ENCODE measurements at regions not wholly inside any gene's neighbourhood (a gene's known extent, or its start where the extent isn't known, plus 50 kb on each side); places are given as distances from the start of the nearest gene placed in this dataset.

GRCh38 chr9:115799734-115800133 is 353.9 kb upstream of the PAPPA start:
- Histone ChIP-seq H3K4me1 (no peaks in the 10 kb centered on the region), H3K27me3 (no peaks in the 10 kb centered on the region)

GRCh38 chr9:115804206-115804605 is 349.4 kb upstream of the PAPPA start:
- 90 to 93% methylated on average over 2 to 3 of the region's 3 CpGs for WGBS, 2 donors (ENCODE audit: low coverage in 1 of 2)
- Histone ChIP-seq H3K27ac (no peak overlapping the region), H3K27me3 (no peaks in the 10 kb centered on the region), H3K9me3 (no peaks in the 10 kb centered on the region), H3K4me3 (no peak overlapping the region), H3K4me1 (no peaks in the 10 kb centered on the region), H3K36me3 (no peaks in the 10 kb centered on the region)
- ATAC-seq = no peak
- TF ChIP-seq CTCF (IDR thresholded peaks at IDR 0.05) (no peak), POLR2AphosphoS5 (IDR thresholded peaks at IDR 0.05) (no peak), POLR2A (IDR thresholded peaks at IDR 0.05) (no peak), EP300 (IDR thresholded peaks at IDR 0.05) (no peak)

More at GRCh38 chr9:115799734-115800133, 353.9 kb upstream of the PAPPA start:
- WGBS, 2 donors (ENCODE audit: low coverage in 1 of 2) = 0 to 29% methylated on average over 1 of the region's 1 CpG
- H3K4me3 ChIP-seq = no peak overlapping the region
- H3K9me3 ChIP-seq = no peaks in the 10 kb centered on the region
- ATAC-seq = no peak
- TF ChIP-seq POLR2AphosphoS5 (IDR thresholded peaks at IDR 0.05) (no peak), POLR2A (IDR thresholded peaks at IDR 0.05) (no peak), EP300 (IDR thresholded peaks at IDR 0.05) (no peak), CTCF (IDR thresholded peaks at IDR 0.05) (no peak)
- no peaks in the 10 kb centered on the region for H3K36me3 ChIP-seq
- H3K27ac ChIP-seq = no peak overlapping the region

- Histone ChIP-seq H3K9me3 (no peaks in the 10 kb centered on the region), H3K36me3 (no peaks in the 10 kb centered on the region), H3K27ac (no peak overlapping the region), H3K4me1 (no peaks in the 10 kb centered on the region), H3K27me3 (no peaks in the 10 kb centered on the region), H3K4me3 (no peak overlapping the region)
- 67 to 70% methylated on average over 2 of the region's 2 CpGs for WGBS, 2 donors (ENCODE audit: low coverage in 1 of 2)
- no peak for ATAC-seq
- TF ChIP-seq POLR2AphosphoS5 (IDR thresholded peaks at IDR 0.05) (no peak), EP300 (IDR thresholded peaks at IDR 0.05) (no peak), POLR2A (IDR thresholded peaks at IDR 0.05) (no peak), CTCF (IDR thresholded peaks at IDR 0.05) (no peak)
Observed at GRCh38 chr9:115808108-115808507, 345.5 kb upstream of the PAPPA start.

GRCh38 chr9:115808695-115809094 is 344.9 kb upstream of the PAPPA start:
- TF ChIP-seq POLR2AphosphoS5 (IDR thresholded peaks at IDR 0.05) (no peak), CTCF (IDR thresholded peaks at IDR 0.05) (no peak), EP300 (IDR thresholded peaks at IDR 0.05) (no peak)
- Histone ChIP-seq H3K27ac (no peak overlapping the region), H3K36me3 (no peaks in the 10 kb centered on the region), H3K27me3 (no peaks in the 10 kb centered on the region), H3K9me3 (peaks cover 0 to 4% (median 0%) of the 10 kb centered on the region in 3 donors), H3K4me3 (no peak overlapping the region), H3K4me1 (no peaks in the 10 kb centered on the region)
- 71 to 76% methylated on average over 4 to 5 of the region's 5 CpGs for WGBS, 2 donors (ENCODE audit: low coverage in 1 of 2)
- no peak for ATAC-seq

- H3K4me3 ChIP-seq = no peak overlapping the region
- no peaks in the 10 kb centered on the region for H3K27me3 ChIP-seq
- H3K36me3 ChIP-seq = no peaks in the 10 kb centered on the region
- no peak overlapping the region for H3K27ac ChIP-seq
- peaks cover 0 to 11% (median 0%) of the 10 kb centered on the region in 3 donors for H3K9me3 ChIP-seq
- H3K4me1 ChIP-seq = no peaks in the 10 kb centered on the region
- TF ChIP-seq POLR2A (IDR thresholded peaks at IDR 0.05) (no peak), EP300 (IDR thresholded peaks at IDR 0.05) (no peak), POLR2AphosphoS5 (IDR thresholded peaks at IDR 0.05) (no peak), CTCF (IDR thresholded peaks at IDR 0.05) (no peak)
- 57 to 61% methylated on average over 1 to 2 of the region's 2 CpGs for WGBS, 2 donors (ENCODE audit: low coverage in 1 of 2)
- ATAC-seq = no peak
Observed at GRCh38 chr9:115810166-115810565, 343.4 kb upstream of the PAPPA start.
